ENCODE measurements at regions not wholly inside any gene's neighbourhood (a gene's known extent, or its start where the extent isn't known, plus 50 kb on each side); places are given as distances from the start of the nearest gene placed in this dataset.

DNA sequence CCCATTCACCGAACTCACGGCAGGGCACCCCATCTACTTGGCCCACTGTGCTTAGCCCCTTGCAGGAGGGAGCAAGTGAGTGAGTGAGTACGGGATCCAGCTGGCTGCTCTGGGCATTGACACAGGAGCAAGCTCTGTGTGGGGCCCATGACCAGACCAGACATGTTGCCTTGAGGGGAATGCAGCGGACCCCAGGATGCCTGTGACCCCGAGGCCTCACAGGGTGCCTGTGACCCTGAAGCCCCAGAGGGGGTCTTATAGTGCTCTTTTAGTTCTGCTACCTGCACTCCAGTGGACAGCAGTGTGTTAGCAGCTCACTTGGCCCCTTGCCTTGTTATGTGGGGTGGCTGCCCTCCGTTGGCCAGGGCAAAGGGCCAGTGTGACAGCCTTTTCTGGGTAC is 255.8 kb downstream of the ETNK1 start:
- Histone ChIP-seq H3K27me3 (ENCODE audit: control insufficient read depth in 1 of 2, insufficient read depth in 2 of 2, low read length in 2 of 2) (no peaks in the 10 kb centered on the region), H3K36me3 (ENCODE audit: insufficient read depth, low read length) (no peaks in the 10 kb centered on the region), H3K9me3 (ENCODE audit: control insufficient read depth in 1 of 2, insufficient read depth in 1 of 2, low read length in 2 of 2) (peaks cover 0 to 4% of the 10 kb centered on the region in 2 experiments), H3K27ac (ENCODE audit: low read depth in 1 of 2, low read length in 2 of 2) (no peak overlapping the region), H3K4me3 (ENCODE audit: low read length) (no peak overlapping the region), H3K4me1 (ENCODE audit: insufficient read depth, low read length) (no peaks in the 10 kb centered on the region)
- CTCF ChIA-PET: no interaction called here
- no peaks in the 10 kb centered on the region for H3K27me3 Mint-ChIP-seq
- POLR2A ChIA-PET: no interaction called here
- no peaks in the 10 kb centered on the region for H3K4me1 Mint-ChIP-seq (ENCODE audit: low read depth)
- peaks cover 4% of the 10 kb centered on the region for H3K9me3 Mint-ChIP-seq
- DNase-seq: no peak
- no peaks in the 10 kb centered on the region for H3K36me3 Mint-ChIP-seq (ENCODE audit: low read depth)
- no peak for ATAC-seq (ENCODE audit: poor library complexity)
- no peak overlapping the region for H3K4me3 Mint-ChIP-seq
- TF ChIP-seq CTCF (IDR thresholded peaks at IDR 0.05): no peak
- no peak overlapping the region for H3K27ac Mint-ChIP-seq
- intact Hi-C loops (cut with DNase I, micrococcal nuclease): no loop called here

GRCh38 chr12:22881878-22882385 is 257.0 kb downstream of the ETNK1 start:
- Mint-ChIP-seq H3K27me3 (no peaks in the 10 kb centered on the region), H3K9me3 (no peaks in the 10 kb centered on the region), H3K4me1 (ENCODE audit: low read depth) (no peaks in the 10 kb centered on the region), H3K4me3 (no peak overlapping the region), H3K36me3 (ENCODE audit: low read depth) (no peaks in the 10 kb centered on the region), H3K27ac (no peak overlapping the region)
- TF ChIP-seq CTCF (IDR thresholded peaks at IDR 0.05): no peak
- Histone ChIP-seq H3K36me3 (ENCODE audit: insufficient read depth, low read length) (no peaks in the 10 kb centered on the region), H3K4me3 (ENCODE audit: low read length) (no peak overlapping the region), H3K9me3 (ENCODE audit: control insufficient read depth in 1 of 2, insufficient read depth in 1 of 2, low read length in 2 of 2) (peaks cover 0 to 4% of the 10 kb centered on the region in 2 experiments), H3K27me3 (ENCODE audit: control insufficient read depth in 1 of 2, insufficient read depth in 2 of 2, low read length in 2 of 2) (no peaks in the 10 kb centered on the region), H3K27ac (ENCODE audit: low read depth in 1 of 2, low read length in 2 of 2) (no peak overlapping the region), H3K4me1 (ENCODE audit: insufficient read depth, low read length) (no peaks in the 10 kb centered on the region)
- POLR2A ChIA-PET: no interaction called here
- CTCF ChIA-PET: no interaction called here
- intact Hi-C loops (cut with DNase I, micrococcal nuclease): no loop called here
- ATAC-seq (ENCODE audit: poor library complexity) (no peak), DNase-seq (no peak)

- no peaks in the 10 kb centered on the region for H3K4me1 Mint-ChIP-seq (ENCODE audit: low read depth)
- no peak for TF ChIP-seq CTCF (IDR thresholded peaks at IDR 0.05)
- DNase-seq (no peak), ATAC-seq (ENCODE audit: poor library complexity) (no peak)
- Histone ChIP-seq H3K4me3 (ENCODE audit: low read length) (no peak overlapping the region), H3K27me3 (ENCODE audit: control insufficient read depth in 1 of 2, insufficient read depth in 2 of 2, low read length in 2 of 2) (no peaks in the 10 kb centered on the region), H3K4me1 (ENCODE audit: insufficient read depth, low read length) (no peaks in the 10 kb centered on the region), H3K27ac (ENCODE audit: low read depth in 1 of 2, low read length in 2 of 2) (no peak overlapping the region), H3K36me3 (ENCODE audit: insufficient read depth, low read length) (no peaks in the 10 kb centered on the region), H3K9me3 (ENCODE audit: control insufficient read depth in 1 of 2, insufficient read depth in 1 of 2, low read length in 2 of 2) (peaks cover 0 to 4% of the 10 kb centered on the region in 2 experiments)
- H3K27ac Mint-ChIP-seq: no peak overlapping the region
- intact Hi-C loops (cut with DNase I, micrococcal nuclease): no loop called here
- H3K9me3 Mint-ChIP-seq: no peaks in the 10 kb centered on the region
- ChIA-PET POLR2A (no interaction called here), CTCF (no interaction called here)
- H3K4me3 Mint-ChIP-seq: no peak overlapping the region
- no peaks in the 10 kb centered on the region for H3K36me3 Mint-ChIP-seq (ENCODE audit: low read depth)
- no peaks in the 10 kb centered on the region for H3K27me3 Mint-ChIP-seq
These were observed 257.6 kb downstream of the ETNK1 start for GRCh38 chr12:22882559-22882958.

All from CD4-positive, alpha-beta T cell (primary cell).